H9 (cell line): ENCODE measurements at regions not wholly inside any gene's neighbourhood (a gene's known extent, or its start where the extent isn't known, plus 50 kb on each side); places are given as distances from the start of the nearest gene placed in this dataset.

Source experiments
- DNase-seq: peaks from one replicate; pipeline ENCODE4 v3.0.0-alpha.2; 2017
- H2AFZ ChIP-seq: one replicate; pipeline ENCODE4 v1.6.1; 2013; ENCODE audit warnings: mild to moderate bottlenecking, low read length, control low read depth, moderate library complexity
- H2AK5ac ChIP-seq: 2 replicates; pipeline ENCODE4 v1.6.1; 2013; ENCODE audit warnings: low read length, control low read depth, mixed read lengths; ENCODE audit not compliant: insufficient read length
- H2BK120ac ChIP-seq: one replicate; pipeline ENCODE4 v1.6.1; 2013; ENCODE audit warnings: low read depth, mild to moderate bottlenecking, low read length, control low read depth, inconsistent platforms; ENCODE audit not compliant: poor library complexity, severe bottlenecking
- H2BK12ac ChIP-seq: 2 replicates; pipeline ENCODE4 v1.6.1; 2013; ENCODE audit warnings: low read length, control low read depth, mixed read lengths, low read depth; ENCODE audit not compliant: insufficient read length
- H2BK15ac ChIP-seq: 2 replicates; pipeline ENCODE4 v1.6.1; 2013; ENCODE audit warnings: low read depth, low read length, control low read depth
- H2BK20ac ChIP-seq: one replicate; pipeline ENCODE4 v1.6.1; 2013; ENCODE audit warnings: low read depth, mild to moderate bottlenecking, low read length, control low read depth, inconsistent platforms; ENCODE audit not compliant: poor library complexity, severe bottlenecking
- H2BK5ac ChIP-seq: 2 replicates; pipeline ENCODE4 v1.6.1; 2013; ENCODE audit warnings: low read length, control low read depth, mixed read lengths; ENCODE audit not compliant: insufficient read length
- H3K14ac ChIP-seq: 2 replicates; pipeline ENCODE4 v1.6.1; 2013; ENCODE audit warnings: low read length, control low read depth; ENCODE audit not compliant: insufficient read depth
- H3K18ac ChIP-seq: 2 replicates; pipeline ENCODE4 v1.6.1; 2013; ENCODE audit warnings: low read depth, mild to moderate bottlenecking, mixed read lengths, low read length, control low read depth; ENCODE audit not compliant: insufficient read length
- H3K23ac ChIP-seq: 2 replicates; pipeline ENCODE4 v1.6.1; 2013; ENCODE audit warnings: low read length, control low read depth, mixed read lengths, low read depth; ENCODE audit not compliant: insufficient read length
- H3K23me2 ChIP-seq: 2 replicates; pipeline ENCODE4 v1.6.1; 2013; ENCODE audit warnings: low read depth, mild to moderate bottlenecking, mixed read lengths, low read length, control low read depth; ENCODE audit not compliant: insufficient read length, poor library complexity, severe bottlenecking
- H3K27ac ChIP-seq: 2 replicates; pipeline ENCODE4 v1.5.1; 2013; ENCODE audit warnings: low read length, control low read depth, mixed read lengths, low read depth; ENCODE audit not compliant: insufficient read length
- H3K27me3 ChIP-seq: 2 replicates; pipeline ENCODE4 v1.6.1; 2013; ENCODE audit warnings: low read length, control low read depth, inconsistent platforms; ENCODE audit not compliant: insufficient read depth
- H3K4ac ChIP-seq: 2 replicates; pipeline ENCODE4 v1.6.1; 2013; ENCODE audit warnings: low read depth, mild to moderate bottlenecking, control low read depth, inconsistent platforms, low read length, moderate library complexity
- H3K4me1 ChIP-seq: 2 replicates; pipeline ENCODE4 v1.6.1; 2013; ENCODE audit warnings: low read length, control low read depth, inconsistent platforms; ENCODE audit not compliant: insufficient read depth
- H3K4me2 ChIP-seq: 2 replicates; pipeline ENCODE4 v1.6.1; 2013; ENCODE audit warnings: low read length, control low read depth, mixed read lengths; ENCODE audit not compliant: insufficient read length, insufficient read depth
- H3K56ac ChIP-seq: 2 replicates; pipeline ENCODE4 v1.6.1; 2013; ENCODE audit warnings: low read depth, mild to moderate bottlenecking, mixed read lengths, low read length, control low read depth; ENCODE audit not compliant: insufficient read length
- H3K79me1 ChIP-seq: 2 replicates; pipeline ENCODE4 v1.6.1; 2013; ENCODE audit warnings: low read depth, mild to moderate bottlenecking, moderate library complexity, low read length, control low read depth, inconsistent platforms; ENCODE audit not compliant: insufficient read depth, poor library complexity, severe bottlenecking
- H3K79me2 ChIP-seq: 2 replicates; pipeline ENCODE4 v1.6.1; 2013; ENCODE audit warnings: low read length, control low read depth, inconsistent platforms; ENCODE audit not compliant: insufficient read depth
- H3K9ac ChIP-seq: 2 replicates; pipeline ENCODE4 v1.6.1; 2013; ENCODE audit warnings: low read length, control low read depth, mixed read lengths; ENCODE audit not compliant: insufficient read length; ENCODE audit errors: extremely low read depth
- H3K9me3 ChIP-seq: one replicate; pipeline ENCODE4 v1.6.1; 2013; ENCODE audit warnings: low read depth, low read length, inconsistent platforms; ENCODE audit not compliant: control insufficient read depth
- H3T11ph ChIP-seq: one replicate; pipeline ENCODE4 v1.6.1; 2013; ENCODE audit warnings: mild to moderate bottlenecking, low read length, control low read depth, inconsistent platforms
- H4K20me1 ChIP-seq: one replicate; pipeline ENCODE4 v1.6.1; 2013; ENCODE audit not compliant: control insufficient read depth, insufficient read length, insufficient read depth
- H4K5ac ChIP-seq: 2 replicates; pipeline ENCODE4 v1.6.1; 2013; ENCODE audit warnings: low read depth, mild to moderate bottlenecking, mixed read lengths, low read length, control low read depth; ENCODE audit not compliant: insufficient read length
- H4K8ac ChIP-seq: replicated peaks from 2 replicates; pipeline ENCODE4 v1.6.1; 2013; ENCODE audit warnings: low read length, control low read depth, mixed read lengths, low read depth; ENCODE audit not compliant: insufficient read length
- H4K91ac ChIP-seq: 2 replicates; pipeline ENCODE4 v1.6.1; 2013; ENCODE audit warnings: low read depth, mild to moderate bottlenecking, moderate library complexity, mixed read lengths, low read length, control low read depth; ENCODE audit not compliant: insufficient read length
- H3K27ac Mint-ChIP-seq, 3 experiments: 2 replicates in 2 of 3; 3 replicates in 1 of 3; pipeline ENCODE4 v1.8.0; 2020 to 2021; ENCODE audit warnings: mixed read lengths in 3 of 3, mild to moderate bottlenecking in 1 of 3, moderate library complexity in 1 of 3
- H3K27me3 Mint-ChIP-seq: 2 replicates; pipeline ENCODE4 v1.8.0; 2021; ENCODE audit warnings: low read depth, mild to moderate bottlenecking, moderate library complexity, mixed read lengths
- H3K36me3 Mint-ChIP-seq, 3 experiments: 2 replicates in 2 of 3; 3 replicates in 1 of 3; pipeline ENCODE4 v1.8.0; 2020 to 2021; ENCODE audit warnings: low read depth in 3 of 3, mixed read lengths in 3 of 3; ENCODE audit not compliant: insufficient read depth in 1 of 3
- H3K4me1 Mint-ChIP-seq, 2 experiments: 2 replicates each; pipeline ENCODE4 v1.8.0; 2020; ENCODE audit warnings: mixed read lengths in 2 of 2
- H3K4me3 Mint-ChIP-seq, 2 experiments: 2 replicates in 1 of 2; 3 replicates in 1 of 2; pipeline ENCODE4 v1.8.0; 2020 to 2021; ENCODE audit warnings: mild to moderate bottlenecking in 2 of 2, mixed read lengths in 2 of 2, moderate library complexity in 1 of 2
- H3K9me3 Mint-ChIP-seq, 2 experiments: 2 replicates in 1 of 2; 3 replicates in 1 of 2; pipeline ENCODE4 v1.8.0; 2020; ENCODE audit warnings: mild to moderate bottlenecking in 2 of 2, mixed read lengths in 2 of 2, moderate library complexity in 1 of 2
- WGBS: extraction: QIAGEN DNeasy Blood & Tissue Kit; methylation state at CpG from one replicate; pipeline ENCODE4 v1.1.7; 2013; ENCODE audit warnings: missing lambda C conversion rate, low lambda C conversion rate, mixed read lengths; ENCODE audit not compliant: insufficient read length; ENCODE audit errors: extremely low coverage; 5-methylcytosine and 5-hydroxymethylcytosine counted together
- TF ChIP-seq, protein P1 (sequence below): fragments of 200-600 bp; sonication (generic); conservative IDR thresholded peaks from 3 replicates; pipeline ENCODE4 v1.8.0; 2021; ENCODE audit warnings: antibody characterized with exemption, mild to moderate bottlenecking

- no peak overlapping the region for H3K4me2 ChIP-seq
- Mint-ChIP-seq H3K9me3 (peaks cover 5 to 7% of the 10 kb centered on the region in 2 experiments; a peak in 4 of 5 replicates), H3K4me1 (peaks cover 27 to 36% of the 10 kb centered on the region in 2 experiments), H3K27me3 (no peaks in the 10 kb centered on the region; the same call in 1 of the 2 replicates), H3K36me3 (peaks cover 0 to 10% (median 4%) of the 10 kb centered on the region in 3 experiments; a peak in 4 of 7 replicates), H3K4me3 (no peak overlapping the region), H3K27ac (no peak overlapping the region; a peak in 1 of 7 replicates)
- no peak overlapping the region for H2AFZ ChIP-seq
- no peaks in the 10 kb centered on the region for H3K79me2 ChIP-seq
- no peak overlapping the region for H3K56ac ChIP-seq
- TF ChIP-seq, protein P1, sequence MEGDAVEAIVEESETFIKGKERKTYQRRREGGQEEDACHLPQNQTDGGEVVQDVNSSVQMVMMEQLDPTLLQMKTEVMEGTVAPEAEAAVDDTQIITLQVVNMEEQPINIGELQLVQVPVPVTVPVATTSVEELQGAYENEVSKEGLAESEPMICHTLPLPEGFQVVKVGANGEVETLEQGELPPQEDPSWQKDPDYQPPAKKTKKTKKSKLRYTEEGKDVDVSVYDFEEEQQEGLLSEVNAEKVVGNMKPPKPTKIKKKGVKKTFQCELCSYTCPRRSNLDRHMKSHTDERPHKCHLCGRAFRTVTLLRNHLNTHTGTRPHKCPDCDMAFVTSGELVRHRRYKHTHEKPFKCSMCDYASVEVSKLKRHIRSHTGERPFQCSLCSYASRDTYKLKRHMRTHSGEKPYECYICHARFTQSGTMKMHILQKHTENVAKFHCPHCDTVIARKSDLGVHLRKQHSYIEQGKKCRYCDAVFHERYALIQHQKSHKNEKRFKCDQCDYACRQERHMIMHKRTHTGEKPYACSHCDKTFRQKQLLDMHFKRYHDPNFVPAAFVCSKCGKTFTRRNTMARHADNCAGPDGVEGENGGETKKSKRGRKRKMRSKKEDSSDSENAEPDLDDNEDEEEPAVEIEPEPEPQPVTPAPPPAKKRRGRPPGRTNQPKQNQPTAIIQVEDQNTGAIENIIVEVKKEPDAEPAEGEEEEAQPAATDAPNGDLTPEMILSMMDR: no peak
- no peaks in the 10 kb centered on the region for H3K79me1 ChIP-seq
- H4K8ac ChIP-seq: no peak overlapping the region
- no peak overlapping the region for H4K5ac ChIP-seq
- no peak overlapping the region for H2BK20ac ChIP-seq
- H3K4me1 ChIP-seq: peaks cover 5% of the 10 kb centered on the region; the same call in 1 of the 2 replicates
- no peak overlapping the region for H2BK5ac ChIP-seq
- no peak overlapping the region for H2AK5ac ChIP-seq
- H3K23ac ChIP-seq: no peak overlapping the region
- no peak overlapping the region for H3K9ac ChIP-seq
- H3T11ph ChIP-seq: no peak overlapping the region
- H2BK120ac ChIP-seq: no peak overlapping the region
- H3K14ac ChIP-seq: no peak overlapping the region
- WGBS: no CpG with 5 or more reads among the region's 4 CpGs
- H3K18ac ChIP-seq: no peak overlapping the region
- H3K27ac ChIP-seq: no peak overlapping the region
- no peaks in the 10 kb centered on the region for H3K23me2 ChIP-seq
- no peak for DNase-seq
- no peaks in the 10 kb centered on the region for H4K20me1 ChIP-seq
- no peak overlapping the region for H4K91ac ChIP-seq
- no peaks in the 10 kb centered on the region for H3K9me3 ChIP-seq
- H3K4ac ChIP-seq: no peak overlapping the region
- H3K27me3 ChIP-seq: no peaks in the 10 kb centered on the region
- H2BK15ac ChIP-seq: no peak overlapping the region
- no peak overlapping the region for H2BK12ac ChIP-seq
Observed at GRCh38 chr3:177569875-177570657, 372.8 kb upstream of the TBL1XR1 start.
